Uterus (tissue), 2 donors: ENCODE measurements at regions not wholly inside any gene's neighbourhood (a gene's known extent, or its start where the extent isn't known, plus 50 kb on each side); places are given as distances from the start of the nearest gene placed in this dataset.

Experiments
- CTCF ChIP-seq, 4 experiments: fragments of 200-600 bp in 2 of 4; fragments of 450-650 bp in 2 of 4; sonication (generic) in 2 of 4; IDR thresholded peaks; one replicate each; pipeline ENCODE4 v1.5.1; 2016 to 2019; ENCODE audit warnings: antibody characterized with exemption in 4 of 4, mild to moderate bottlenecking in 2 of 4, moderate library complexity in 1 of 4
- POLR2A ChIP-seq, 2 donors: fragments of 450-650 bp; IDR thresholded peaks; one replicate each; pipeline ENCODE4 v1.6.1; 2016; ENCODE audit warnings: antibody characterized with exemption in 2 of 2, mild to moderate bottlenecking in 1 of 2, moderate library complexity in 1 of 2

DNA sequence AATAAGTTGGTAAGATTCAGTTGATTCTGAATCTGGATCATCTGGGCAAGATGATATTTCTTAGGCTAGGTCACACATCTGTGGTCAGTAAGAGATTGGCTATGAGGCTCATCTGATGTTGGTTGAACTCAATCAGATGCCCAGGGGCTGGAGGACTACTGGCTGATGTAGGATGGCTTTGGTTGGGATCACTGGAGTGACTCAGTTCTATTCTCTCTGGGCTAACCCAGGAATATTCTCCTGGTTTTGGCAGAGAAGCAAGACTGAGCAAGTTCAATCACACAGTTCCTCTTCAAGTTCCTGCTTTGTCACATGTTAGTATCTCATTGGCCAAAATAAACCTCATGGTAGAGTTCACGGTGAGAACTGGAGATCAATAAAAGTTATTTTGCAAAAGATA is 902.3 kb upstream of the SLIT2 start:
- TF ChIP-seq CTCF (IDR thresholded peaks at IDR 0.05) (no peak), POLR2A (IDR thresholded peaks at IDR 0.05) (no peak)
